Nephron (organoid): ENCODE measurements at regions not wholly inside any gene's neighbourhood (a gene's known extent, or its start where the extent isn't known, plus 50 kb on each side); places are given as distances from the start of the nearest gene placed in this dataset.
A peak's percentile ranks its signal among the peaks of the same experiment; 100 is the strongest.

ENCODE experiments used
- H3K27ac Mint-ChIP-seq, 3 experiments: 2 replicates each; pipeline ENCODE4 v1.8.0; 2020; ENCODE audit warnings: mixed read lengths in 3 of 3, mild to moderate bottlenecking in 2 of 3, moderate library complexity in 1 of 3
- H3K27me3 Mint-ChIP-seq: 2 replicates; pipeline ENCODE4 v1.8.0; 2021; ENCODE audit warnings: low read depth, mild to moderate bottlenecking, moderate library complexity, mixed read lengths
- H3K36me3 Mint-ChIP-seq: 2 replicates; pipeline ENCODE4 v1.8.0; 2020; ENCODE audit warnings: low read depth, mixed read lengths
- H3K4me1 Mint-ChIP-seq: 2 replicates; pipeline ENCODE4 v1.8.0; 2020; ENCODE audit warnings: mixed read lengths
- H3K4me3 Mint-ChIP-seq, 3 experiments: 2 replicates each; pipeline ENCODE4 v1.8.0; 2020; ENCODE audit warnings: mild to moderate bottlenecking in 3 of 3, mixed read lengths in 3 of 3, moderate library complexity in 2 of 3
- H3K9me3 Mint-ChIP-seq: 2 replicates; pipeline ENCODE4 v1.8.0; 2020; ENCODE audit warnings: mixed read lengths
- CTCF ChIP-seq, 3 experiments: fragments of 200-600 bp; sonication (generic); IDR thresholded peaks; one replicate each; pipeline ENCODE4 v1.5.0; 2021; ENCODE audit warnings: antibody characterized with exemption in 3 of 3; ENCODE audit not compliant: unreplicated experiment in 3 of 3

- H3K27me3 Mint-ChIP-seq: peaks cover 8% of the 10 kb centered on the region
- no peak for TF ChIP-seq CTCF (IDR thresholded peaks at IDR 0.05; ENCODE audit: unreplicated experiment in 3 of 3)
- H3K9me3 Mint-ChIP-seq: peaks cover 3% of the 10 kb centered on the region
- H3K36me3 Mint-ChIP-seq: no peaks in the 10 kb centered on the region
- no peak overlapping the region for H3K27ac Mint-ChIP-seq
- H3K4me3 Mint-ChIP-seq: no peak overlapping the region
- H3K4me1 Mint-ChIP-seq: no peaks in the 10 kb centered on the region
Measured at GRCh38 chr10:123306290-123306689, 152.1 kb downstream of the BUB3 start.

GRCh38 chr10:123309731-123310130 is 155.5 kb downstream of the BUB3 start:
- H3K36me3 Mint-ChIP-seq: no peaks in the 10 kb centered on the region
- no peak for TF ChIP-seq CTCF (IDR thresholded peaks at IDR 0.05; ENCODE audit: unreplicated experiment in 3 of 3)
- H3K27me3 Mint-ChIP-seq: peaks cover 9% of the 10 kb centered on the region
- no peaks in the 10 kb centered on the region for H3K9me3 Mint-ChIP-seq
- H3K27ac Mint-ChIP-seq: peak overlapping the region in 1 of 3 experiments; percentile 51
- no peak overlapping the region for H3K4me3 Mint-ChIP-seq
- H3K4me1 Mint-ChIP-seq: no peaks in the 10 kb centered on the region

- no peak overlapping the region for H3K27ac Mint-ChIP-seq
- no peak for TF ChIP-seq CTCF (IDR thresholded peaks at IDR 0.05; ENCODE audit: unreplicated experiment in 3 of 3)
- peaks cover 4% of the 10 kb centered on the region for H3K4me1 Mint-ChIP-seq
- H3K9me3 Mint-ChIP-seq: no peaks in the 10 kb centered on the region
- no peaks in the 10 kb centered on the region for H3K36me3 Mint-ChIP-seq
- no peak overlapping the region for H3K4me3 Mint-ChIP-seq
- peaks cover 4% of the 10 kb centered on the region for H3K27me3 Mint-ChIP-seq
Measured at GRCh38 chr10:123316776-123317175, 162.6 kb downstream of the BUB3 start.

- H3K4me1 Mint-ChIP-seq: peaks cover 4% of the 10 kb centered on the region
- H3K36me3 Mint-ChIP-seq: no peaks in the 10 kb centered on the region
- H3K4me3 Mint-ChIP-seq: no peak overlapping the region
- no peaks in the 10 kb centered on the region for H3K27me3 Mint-ChIP-seq
- no peak for TF ChIP-seq CTCF (IDR thresholded peaks at IDR 0.05; ENCODE audit: unreplicated experiment in 3 of 3)
- H3K27ac Mint-ChIP-seq: no peak overlapping the region
- H3K9me3 Mint-ChIP-seq: no peaks in the 10 kb centered on the region
Measured at GRCh38 chr10:123318516-123318915, 164.3 kb downstream of the BUB3 start.

- no peak for TF ChIP-seq CTCF (IDR thresholded peaks at IDR 0.05; ENCODE audit: unreplicated experiment in 3 of 3)
- Mint-ChIP-seq H3K4me3 (no peak overlapping the region), H3K27me3 (no peaks in the 10 kb centered on the region), H3K4me1 (peaks cover 4% of the 10 kb centered on the region), H3K27ac (no peak overlapping the region), H3K9me3 (no peaks in the 10 kb centered on the region), H3K36me3 (no peaks in the 10 kb centered on the region)
Measured at GRCh38 chr10:123320091-123320490, 165.9 kb downstream of the BUB3 start.

- H3K4me3 Mint-ChIP-seq: no peak overlapping the region
- no peaks in the 10 kb centered on the region for H3K27me3 Mint-ChIP-seq
- no peaks in the 10 kb centered on the region for H3K4me1 Mint-ChIP-seq
- H3K27ac Mint-ChIP-seq: no peak overlapping the region
- no peak for TF ChIP-seq CTCF (IDR thresholded peaks at IDR 0.05; ENCODE audit: unreplicated experiment in 3 of 3)
- H3K9me3 Mint-ChIP-seq: peaks cover 9% of the 10 kb centered on the region
- H3K36me3 Mint-ChIP-seq: no peaks in the 10 kb centered on the region
Measured at GRCh38 chr10:123323884-123324283, 169.7 kb downstream of the BUB3 start.
